AG09319 (cell line): ENCODE measurements at regions not wholly inside any gene's neighbourhood (a gene's known extent, or its start where the extent isn't known, plus 50 kb on each side); places are given as distances from the start of the nearest gene placed in this dataset.

ENCODE experiments used
- DNase-seq: peaks from one replicate; pipeline ENCODE4 v3.0.0-alpha.2; 2010; ENCODE audit warnings: low read depth; ENCODE audit errors: extremely low read depth
- CTCF ChIP-seq: IDR thresholded peaks from 2 replicates; pipeline ENCODE4 v1.5.1; 2011; ENCODE audit warnings: low read depth, mild to moderate bottlenecking, inconsistent platforms, low read length, moderate library complexity

- no peak for DNase-seq
- TF ChIP-seq CTCF: no peak
These were observed 120.3 kb upstream of the RALGAPA2 start for GRCh38 chr20:20832715-20833114.

GRCh38 chr20:20831794-20832193 is 119.3 kb upstream of the RALGAPA2 start:
- TF ChIP-seq CTCF: no peak
- DNase-seq: no peak

- no peak for DNase-seq
- TF ChIP-seq CTCF: no peak
These were observed 117.2 kb upstream of the RALGAPA2 start for GRCh38 chr20:20829681-20830080.

GRCh38 chr20:20827992-20828597 is 115.7 kb upstream of the RALGAPA2 start:
- no peak for DNase-seq
- TF ChIP-seq CTCF: no peak

GRCh38 chr20:20824924-20825584 is 112.6 kb upstream of the RALGAPA2 start:
- no peak for DNase-seq
- peak; percentile 51 for TF ChIP-seq CTCF

- DNase-seq: no peak
- no peak for TF ChIP-seq CTCF
These were observed 111.0 kb upstream of the RALGAPA2 start for GRCh38 chr20:20823476-20823881.

- no peak for DNase-seq
- no peak for TF ChIP-seq CTCF
These were observed 109.2 kb upstream of the RALGAPA2 start for GRCh38 chr20:20821484-20822260.
